HG03354 (cell line): ENCODE measurements at regions not wholly inside any gene's neighbourhood (a gene's known extent, or its start where the extent isn't known, plus 50 kb on each side); places are given as distances from the start of the nearest gene placed in this dataset.
"Not testable (repeated sequence)": the region's sequence is repeated elsewhere in the genome, so short reads cannot be mapped to it uniquely, and the experiment has no call there.

Source experiments
- ATAC-seq: cut with Tn5 transposase; IDR thresholded peaks from one replicate; pipeline ENCODE4 v1.9.1; 2021; ENCODE audit warnings: mild to moderate bottlenecking; ENCODE audit not compliant: unreplicated experiment, poor library complexity, severe bottlenecking

- no peak for ATAC-seq
Observed at GRCh38 chr19:28569132-28570131, 643.5 kb downstream of the UQCRFS1 start.

- ATAC-seq, result no peak
Observed at GRCh38 chr19:28567834-28568233, 645.1 kb downstream of the UQCRFS1 start.

- no peak for ATAC-seq
Observed at GRCh38 chr19:28563964-28564921, 648.7 kb downstream of the UQCRFS1 start.

- ATAC-seq, result no peak
Observed at GRCh38 chr19:28560786-28561185, 652.2 kb downstream of the UQCRFS1 start.

GRCh38 chr19:28558783-28559182 lies 654.2 kb downstream of the UQCRFS1 start:
- ATAC-seq, result no peak

GRCh38 chr19:28556371-28556770 lies 656.6 kb downstream of the UQCRFS1 start:
- ATAC-seq, result no peak

GRCh38 chr19:28555317-28555716 lies 657.6 kb downstream of the UQCRFS1 start:
- no peak for ATAC-seq

GRCh38 chr19:28554321-28555091 lies 658.4 kb downstream of the UQCRFS1 start:
- ATAC-seq, result no peak

- no peak for ATAC-seq
Observed at GRCh38 chr19:28553764-28554163, 659.2 kb downstream of the UQCRFS1 start.

GRCh38 chr19:28553005-28553404 lies 659.9 kb downstream of the UQCRFS1 start:
- no peak for ATAC-seq

- no peak for ATAC-seq
Observed at GRCh38 chr19:28549680-28550277, 663.2 kb downstream of the UQCRFS1 start.

GRCh38 chr19:28546148-28546685 lies 666.7 kb downstream of the UQCRFS1 start:
- no peak for ATAC-seq

- not testable (repeated sequence) for ATAC-seq
Observed at GRCh38 chr19:28545397-28545796, 667.6 kb downstream of the UQCRFS1 start.

GRCh38 chr19:28544451-28545261 lies 668.3 kb downstream of the UQCRFS1 start:
- no peak for ATAC-seq

GRCh38 chr19:28543244-28543776 lies 669.6 kb downstream of the UQCRFS1 start:
- peak; percentile 49 for ATAC-seq

- ATAC-seq, result peak; percentile 93
Observed at GRCh38 chr19:28542394-28543243, 670.3 kb downstream of the UQCRFS1 start.
